GM12892 (cell line): ENCODE measurements at regions not wholly inside any gene's neighbourhood (a gene's known extent, or its start where the extent isn't known, plus 50 kb on each side); places are given as distances from the start of the nearest gene placed in this dataset.

Experiments used
- DNase-seq: peaks from one replicate; pipeline ENCODE4 v3.0.0; 2011; ENCODE audit not compliant: insufficient read length
- FAIRE-seq: peaks from 2 replicates; lab custom pipeline; 2011; peaks lifted over from hg19 to GRCh38; lab: Jason Lieb, UNC
- POLR2A ChIP-seq: IDR thresholded peaks from 2 replicates; pipeline ENCODE4 v1.6.1; 2011; ENCODE audit warnings: low read depth, low read length, control low read depth
- POLR2AphosphoS5 ChIP-seq: IDR thresholded peaks from 2 replicates; pipeline ENCODE4 v1.6.1; 2011; ENCODE audit warnings: low read depth, low read length, control low read depth
- TAF1 ChIP-seq: IDR thresholded peaks from 2 replicates; pipeline ENCODE4 v1.6.1; 2011; ENCODE audit warnings: low read depth, mild to moderate bottlenecking, control low read depth, low read length, borderline replicate concordance

DNA sequence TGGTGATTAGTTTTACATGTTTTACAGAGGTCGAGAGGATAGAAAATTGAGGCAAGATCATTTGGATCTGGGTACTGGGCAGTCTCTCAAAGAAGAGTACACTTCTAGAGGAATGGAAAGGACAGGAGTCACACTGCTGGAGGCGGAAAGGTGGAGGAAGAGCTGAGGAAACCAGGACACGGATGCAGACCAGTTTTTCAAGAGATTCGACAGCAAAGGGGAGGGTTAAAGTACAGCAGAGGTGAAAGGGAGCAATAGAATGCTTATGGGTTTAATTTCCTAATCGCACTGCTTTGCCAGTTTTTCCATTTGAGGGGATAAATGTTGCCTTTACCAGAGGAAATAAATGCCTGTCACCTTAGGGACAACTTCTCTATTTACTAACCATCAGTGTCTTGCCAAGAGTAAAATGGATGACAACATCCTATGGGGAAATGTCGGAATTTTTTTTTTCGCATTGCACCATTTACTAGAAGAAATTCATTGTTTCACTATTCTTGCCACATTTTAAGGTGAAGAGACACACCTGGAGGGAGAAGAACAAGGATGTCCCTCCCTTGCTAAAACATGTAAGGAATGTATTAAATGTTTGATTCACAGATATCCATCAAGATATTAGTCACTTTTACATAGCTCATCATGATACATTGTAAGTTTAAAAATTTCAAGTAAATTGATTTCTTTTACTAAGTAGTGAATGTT lies 226.6 kb downstream of the COL12A1 start:
- no peak for DNase-seq
- FAIRE-seq: no peak
- TF ChIP-seq POLR2AphosphoS5 (no peak), TAF1 (no peak), POLR2A (no peak)

DNA sequence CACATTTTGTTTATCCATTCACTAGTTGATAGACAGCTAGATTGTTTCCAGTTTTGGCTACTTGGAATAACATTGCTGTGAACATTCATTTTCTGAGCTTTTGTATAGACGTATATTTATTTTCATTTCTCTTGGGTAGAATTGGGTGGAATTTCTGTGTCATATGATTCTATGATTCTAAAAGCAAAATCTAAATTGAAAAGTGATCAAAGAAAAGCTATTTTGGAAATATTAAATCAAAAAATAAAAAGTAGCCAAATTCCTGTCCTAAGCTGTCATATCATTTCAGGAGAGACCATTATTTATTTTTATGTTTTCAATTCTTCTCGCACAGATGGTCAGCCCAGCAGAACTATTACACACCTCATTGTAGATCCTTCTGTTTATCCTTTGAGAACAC lies 229.2 kb downstream of the COL12A1 start:
- DNase-seq (no peak), FAIRE-seq (no peak)
- TF ChIP-seq TAF1 (no peak), POLR2A (no peak), POLR2AphosphoS5 (no peak)

- TF ChIP-seq POLR2A: no peak
- no peak for TF ChIP-seq TAF1
- TF ChIP-seq POLR2AphosphoS5: no peak
- no peak for DNase-seq
- FAIRE-seq: no peak
Measured at GRCh38 chr6:74976026-74976425, 229.8 kb downstream of the COL12A1 start.

GRCh38 chr6:74973591-74973990 lies 232.3 kb downstream of the COL12A1 start:
- DNase-seq (no peak), FAIRE-seq (no peak)
- TF ChIP-seq POLR2AphosphoS5 (no peak), TAF1 (no peak), POLR2A (no peak)

- FAIRE-seq (no peak), DNase-seq (no peak)
- TF ChIP-seq POLR2AphosphoS5 (no peak), POLR2A (no peak), TAF1 (no peak)
Measured at GRCh38 chr6:74971633-74972032, 234.2 kb downstream of the COL12A1 start.

DNA sequence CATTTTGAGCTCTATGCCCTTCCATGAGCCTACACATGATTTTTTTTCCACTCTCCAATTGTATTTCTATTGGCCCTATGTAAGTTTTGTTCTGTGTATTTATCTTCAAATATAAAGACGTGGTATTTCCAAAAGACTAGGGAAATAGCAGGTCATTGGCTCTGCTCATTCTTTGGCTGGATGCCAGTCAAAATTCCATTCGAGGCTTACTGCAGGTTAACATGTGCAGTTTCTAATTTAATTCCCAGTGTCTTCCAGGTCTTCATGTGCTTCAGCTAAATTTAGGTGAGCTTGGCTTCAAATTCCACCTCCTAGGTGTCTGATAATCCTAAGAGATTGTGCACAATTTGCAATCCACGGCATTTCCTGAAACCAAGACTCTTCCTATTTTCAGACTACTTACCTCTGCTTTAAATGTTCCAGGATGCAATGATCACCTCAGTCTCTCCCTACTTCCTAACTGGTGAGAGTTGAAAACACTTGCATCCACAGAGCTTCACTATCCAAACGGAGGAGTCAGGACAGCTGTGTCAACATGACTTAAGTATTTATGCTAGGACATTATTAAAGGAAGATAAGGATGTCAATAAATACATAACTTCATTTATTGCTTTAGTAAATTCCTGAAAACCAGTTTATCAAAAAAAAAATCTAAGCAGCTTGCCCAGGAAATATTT lies 236.1 kb downstream of the COL12A1 start:
- FAIRE-seq (no peak), DNase-seq (no peak)
- TF ChIP-seq POLR2A (no peak), TAF1 (no peak), POLR2AphosphoS5 (no peak)

- FAIRE-seq: no peak
Measured at GRCh38 chr6:74967821-74968220, 238.0 kb downstream of the COL12A1 start.

DNA sequence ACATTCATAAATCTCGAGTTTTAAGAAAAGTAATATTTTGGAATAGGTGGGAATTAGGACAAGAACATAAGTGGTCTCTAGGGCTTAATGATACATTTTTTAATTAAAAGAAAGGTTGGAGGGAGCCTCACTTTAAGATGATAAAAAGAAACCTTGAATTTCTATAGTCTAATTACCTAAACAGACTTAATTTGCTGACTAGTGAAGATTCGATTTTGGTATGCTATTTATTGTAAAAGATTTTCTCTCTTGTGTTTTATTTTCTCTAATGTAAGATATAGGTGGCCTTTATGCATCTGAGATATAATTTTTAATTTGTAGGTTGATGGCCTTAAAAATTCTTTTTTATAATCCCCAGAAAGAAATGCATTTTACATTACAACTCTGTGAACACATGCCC lies 239.1 kb downstream of the COL12A1 start:
- FAIRE-seq: no peak
- no peak for DNase-seq
- TF ChIP-seq POLR2AphosphoS5: no peak

More at GRCh38 chr6:74967821-74968220, 238.0 kb downstream of the COL12A1 start:
- no peak for DNase-seq
- TF ChIP-seq POLR2A (no peak), TAF1 (no peak), POLR2AphosphoS5 (no peak)

GRCh38 chr6:74964871-74965441 lies 240.9 kb downstream of the COL12A1 start:
- no peak for FAIRE-seq
- DNase-seq: no peak
- no peak for TF ChIP-seq POLR2AphosphoS5
- no peak for TF ChIP-seq POLR2A

DNA sequence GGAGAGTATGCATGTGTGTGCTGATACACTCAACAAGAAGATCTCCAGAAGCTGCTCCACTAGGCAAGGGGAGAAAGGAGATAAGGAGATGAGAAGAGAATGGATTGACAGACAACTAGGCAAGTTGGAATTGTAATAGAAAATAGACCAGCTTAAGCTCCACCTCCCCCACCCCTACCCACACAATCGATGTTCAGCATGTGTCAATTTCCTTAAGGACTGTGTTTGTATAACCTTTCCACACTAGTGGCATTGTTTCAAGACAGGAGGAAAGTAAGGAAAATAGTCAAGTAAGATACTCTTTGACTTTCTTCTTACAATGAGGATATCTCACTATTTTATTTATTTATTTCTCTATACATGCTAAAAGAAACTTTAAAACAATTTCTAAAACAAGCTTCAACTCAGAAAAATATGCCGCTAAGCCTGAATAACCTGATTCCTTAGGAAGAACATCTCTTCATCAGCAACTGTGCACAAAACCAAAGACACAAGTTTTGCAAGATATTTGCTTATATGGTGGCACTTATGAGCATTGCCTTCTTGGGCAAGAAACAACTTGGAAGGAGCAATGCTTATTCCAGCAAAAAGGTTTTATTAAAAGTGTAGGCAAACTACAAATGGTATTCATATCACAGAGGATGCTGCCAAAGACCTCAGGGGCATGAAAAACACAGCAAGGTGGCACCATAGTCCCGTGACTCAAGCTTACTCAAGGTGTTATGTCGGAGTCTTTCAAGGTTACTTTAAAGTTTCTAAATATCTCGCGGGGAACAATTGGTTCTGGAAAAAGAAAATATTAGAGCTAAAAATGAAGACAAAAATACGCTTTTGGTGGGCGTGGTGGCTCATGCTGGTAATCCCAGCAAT lies 249.1 kb downstream of the COL12A1 start:
- FAIRE-seq: no peak

DNA sequence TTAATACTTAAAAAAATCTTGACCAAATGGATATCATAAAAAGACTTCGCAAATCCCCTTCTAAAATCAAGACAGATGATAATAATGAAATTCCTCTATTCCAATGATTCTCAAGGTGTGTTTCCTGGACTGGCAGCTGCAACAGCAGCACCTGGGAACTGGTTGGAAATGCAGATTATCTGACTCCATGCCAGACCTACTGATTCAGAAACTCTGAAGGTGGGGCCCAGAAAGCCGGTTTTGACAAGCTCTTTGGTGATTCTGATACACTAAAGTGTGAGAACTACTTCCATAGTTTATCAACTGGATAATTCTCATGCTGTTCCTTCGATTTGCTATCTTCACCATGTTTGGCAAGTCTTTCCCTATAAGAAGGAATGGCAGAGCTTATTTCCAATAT lies 252.1 kb downstream of the COL12A1 start:
- DNase-seq: no peak
- no peak for FAIRE-seq
- TF ChIP-seq POLR2AphosphoS5 (no peak), TAF1 (no peak), POLR2A (no peak)

More for the DNA sequence above, 249.1 kb downstream of the COL12A1 start:
- no peak for DNase-seq
- no peak for TF ChIP-seq TAF1
- no peak for TF ChIP-seq POLR2AphosphoS5
- TF ChIP-seq POLR2A: no peak

DNA sequence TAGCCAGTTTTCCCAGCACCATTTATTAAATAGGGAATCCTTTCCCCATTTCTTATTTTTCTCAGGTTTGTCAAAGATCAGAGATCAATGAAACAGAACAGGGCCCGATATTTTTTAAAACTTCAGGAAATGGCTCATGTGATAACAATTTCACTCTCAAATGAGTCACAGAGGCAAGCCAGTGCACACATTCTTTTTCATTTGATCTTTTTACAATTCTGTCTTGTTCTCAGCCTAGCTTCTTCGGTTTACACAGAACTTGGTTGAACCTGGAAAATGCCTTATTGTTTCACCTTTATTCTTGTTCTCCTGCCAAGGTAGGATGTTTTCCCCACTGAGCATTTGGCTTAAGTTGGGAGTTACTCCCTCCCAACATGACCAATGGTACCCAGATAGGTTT lies 258.9 kb downstream of the COL12A1 start:
- TF ChIP-seq TAF1 (no peak), POLR2A (no peak), POLR2AphosphoS5 (no peak)
- peak; percentile 30 for FAIRE-seq
- DNase-seq: no peak
